ENCODE measurements at regions not wholly inside any gene's neighbourhood (a gene's known extent, or its start where the extent isn't known, plus 50 kb on each side); places are given as distances from the start of the nearest gene placed in this dataset.

DNA sequence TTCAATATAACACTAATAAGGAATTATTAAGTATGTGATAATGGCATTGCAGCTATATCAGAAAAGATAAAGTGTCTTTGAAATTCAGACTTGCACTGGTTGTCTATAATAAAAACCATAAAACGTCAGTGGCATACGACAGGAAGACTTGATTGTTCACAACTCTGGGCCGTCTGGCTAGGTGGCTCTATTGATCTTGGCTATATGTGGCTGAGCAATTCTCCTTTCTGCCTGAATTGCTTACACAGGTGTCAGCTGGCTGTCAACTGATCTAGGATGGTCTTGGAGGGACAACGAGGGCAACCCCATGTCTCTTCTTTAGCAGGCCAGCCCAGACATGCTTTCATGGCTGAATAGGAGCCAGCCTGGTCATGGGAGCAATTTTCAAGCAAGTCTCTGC is 359.1 kb downstream of the QKI start:
- Mint-ChIP-seq H3K4me3 (no peak overlapping the region), H3K36me3 (ENCODE audit: low read depth) (no peaks in the 10 kb centered on the region), H3K27me3 (peaks cover 36% of the 10 kb centered on the region), H3K9me3 (peaks cover 5% of the 10 kb centered on the region), H3K27ac (no peak overlapping the region), H3K4me1 (ENCODE audit: low read depth) (no peaks in the 10 kb centered on the region)
- intact Hi-C loops (cut with micrococcal nuclease): no loop called here

- peaks cover 6% of the 10 kb centered on the region for H3K9me3 Mint-ChIP-seq
- no peaks in the 10 kb centered on the region for H3K36me3 Mint-ChIP-seq (ENCODE audit: low read depth)
- H3K27me3 Mint-ChIP-seq: peaks cover 33% of the 10 kb centered on the region
- H3K4me3 Mint-ChIP-seq: no peak overlapping the region
- H3K27ac Mint-ChIP-seq: no peak overlapping the region
- no peaks in the 10 kb centered on the region for H3K4me1 Mint-ChIP-seq (ENCODE audit: low read depth)
- intact Hi-C loops (cut with micrococcal nuclease): no loop called here
Observed at GRCh38 chr6:163772701-163773100, 358.2 kb downstream of the QKI start.

GRCh38 chr6:163771180-163771579 is 356.7 kb downstream of the QKI start:
- Mint-ChIP-seq H3K9me3 (peaks cover 6% of the 10 kb centered on the region), H3K27ac (no peak overlapping the region), H3K36me3 (ENCODE audit: low read depth) (no peaks in the 10 kb centered on the region), H3K4me3 (no peak overlapping the region), H3K4me1 (ENCODE audit: low read depth) (no peaks in the 10 kb centered on the region), H3K27me3 (peaks cover 25% of the 10 kb centered on the region)
- intact Hi-C loops (cut with micrococcal nuclease): no loop called here

DNA sequence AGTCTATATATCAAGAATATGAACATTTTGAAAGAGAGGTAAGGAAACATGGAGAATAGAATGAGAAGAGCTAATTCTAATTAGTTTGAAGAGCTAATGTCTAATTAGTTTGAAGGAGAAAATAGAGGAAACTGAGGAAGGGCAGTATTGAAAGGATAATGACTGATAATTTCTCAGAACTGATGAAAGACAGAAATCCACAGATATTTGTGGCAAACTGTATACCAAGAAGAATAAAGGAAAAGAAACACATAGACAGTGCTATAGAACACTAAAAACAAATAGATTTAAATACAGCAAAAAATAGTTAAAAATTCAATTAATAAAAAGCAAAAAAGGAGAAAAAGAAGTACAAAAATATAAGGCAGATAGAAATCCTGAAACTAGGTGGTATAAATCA is 354.4 kb downstream of the QKI start:
- Mint-ChIP-seq H3K4me1 (ENCODE audit: low read depth) (peaks cover 10% of the 10 kb centered on the region), H3K36me3 (ENCODE audit: low read depth) (no peaks in the 10 kb centered on the region), H3K27ac (no peak overlapping the region), H3K9me3 (peaks cover 6% of the 10 kb centered on the region), H3K4me3 (no peak overlapping the region), H3K27me3 (peaks cover 24% of the 10 kb centered on the region)
- intact Hi-C loops (cut with micrococcal nuclease): no loop called here

- peaks cover 6% of the 10 kb centered on the region for H3K9me3 Mint-ChIP-seq
- no peak overlapping the region for H3K27ac Mint-ChIP-seq
- H3K4me1 Mint-ChIP-seq (ENCODE audit: low read depth): peaks cover 19% of the 10 kb centered on the region
- intact Hi-C loops (cut with micrococcal nuclease): no loop called here
- H3K27me3 Mint-ChIP-seq: peaks cover 26% of the 10 kb centered on the region
- no peak overlapping the region for H3K4me3 Mint-ChIP-seq
- H3K36me3 Mint-ChIP-seq (ENCODE audit: low read depth): no peaks in the 10 kb centered on the region
Observed at GRCh38 chr6:163766936-163767335, 352.4 kb downstream of the QKI start.

GRCh38 chr6:163765335-163765734 is 350.8 kb downstream of the QKI start:
- Mint-ChIP-seq H3K4me1 (ENCODE audit: low read depth) (peaks cover 19% of the 10 kb centered on the region), H3K27me3 (peaks cover 33% of the 10 kb centered on the region), H3K36me3 (ENCODE audit: low read depth) (no peaks in the 10 kb centered on the region), H3K9me3 (peaks cover 6% of the 10 kb centered on the region), H3K27ac (no peak overlapping the region), H3K4me3 (no peak overlapping the region)
- intact Hi-C loops (cut with micrococcal nuclease): no loop called here

- Mint-ChIP-seq H3K4me1 (ENCODE audit: low read depth) (peaks cover 22% of the 10 kb centered on the region), H3K27me3 (peaks cover 32% of the 10 kb centered on the region), H3K9me3 (peaks cover 6% of the 10 kb centered on the region), H3K4me3 (no peak overlapping the region), H3K27ac (no peak overlapping the region), H3K36me3 (ENCODE audit: low read depth) (no peaks in the 10 kb centered on the region)
- intact Hi-C loops (cut with micrococcal nuclease): no loop called here
Observed at GRCh38 chr6:163764565-163764964, 350.0 kb downstream of the QKI start.

- H3K4me1 Mint-ChIP-seq (ENCODE audit: low read depth): peaks cover 44% of the 10 kb centered on the region
- H3K36me3 Mint-ChIP-seq (ENCODE audit: low read depth): no peaks in the 10 kb centered on the region
- H3K27me3 Mint-ChIP-seq: peaks cover 22% of the 10 kb centered on the region
- H3K9me3 Mint-ChIP-seq: no peaks in the 10 kb centered on the region
- no peak overlapping the region for H3K27ac Mint-ChIP-seq
- no peak overlapping the region for H3K4me3 Mint-ChIP-seq
- intact Hi-C loops (cut with micrococcal nuclease): no loop called here
Observed at GRCh38 chr6:163761481-163761880, 347.0 kb downstream of the QKI start.

- no peak overlapping the region for H3K27ac Mint-ChIP-seq
- peaks cover 22% of the 10 kb centered on the region for H3K27me3 Mint-ChIP-seq
- H3K4me1 Mint-ChIP-seq (ENCODE audit: low read depth): peaks cover 46% of the 10 kb centered on the region
Observed at GRCh38 chr6:163760860-163761259, 346.3 kb downstream of the QKI start.

DNA sequence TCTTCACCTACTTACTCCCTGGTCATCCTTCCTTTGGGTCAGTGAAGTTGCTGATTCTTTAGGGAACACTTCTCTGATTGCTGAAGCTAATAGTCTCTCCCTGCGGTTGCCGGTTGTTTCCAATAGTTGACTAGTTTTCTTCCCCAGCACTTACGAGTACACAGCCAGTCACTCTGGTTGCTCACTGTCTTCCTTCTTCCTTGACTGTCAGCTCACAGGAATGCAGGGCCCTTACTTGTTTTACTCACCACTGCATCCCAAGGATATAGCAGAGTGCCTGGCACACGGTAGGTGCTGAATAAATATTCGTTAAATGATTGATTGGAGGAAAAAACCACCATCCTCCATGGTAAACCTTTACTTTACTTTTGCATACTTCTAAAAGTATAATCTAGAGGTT is 345.0 kb downstream of the QKI start:
- H3K27ac Mint-ChIP-seq: no peak overlapping the region
- H3K27me3 Mint-ChIP-seq: peaks cover 20% of the 10 kb centered on the region
- H3K9me3 Mint-ChIP-seq: no peaks in the 10 kb centered on the region
- H3K4me1 Mint-ChIP-seq (ENCODE audit: low read depth): peaks cover 56% of the 10 kb centered on the region
- H3K36me3 Mint-ChIP-seq (ENCODE audit: low read depth): no peaks in the 10 kb centered on the region
- intact Hi-C loops (cut with micrococcal nuclease): loop anchor here (5.0 kb wide), 1 partner anchor 92 kb away; no protein-coding TSS in a partner anchor
- no peak overlapping the region for H3K4me3 Mint-ChIP-seq

More at GRCh38 chr6:163760860-163761259, 346.3 kb downstream of the QKI start:
- Mint-ChIP-seq H3K9me3 (no peaks in the 10 kb centered on the region), H3K4me3 (no peak overlapping the region), H3K36me3 (ENCODE audit: low read depth) (no peaks in the 10 kb centered on the region)
- intact Hi-C loops (cut with micrococcal nuclease): no loop called here

- peaks cover 8% of the 10 kb centered on the region for H3K27me3 Mint-ChIP-seq
- intact Hi-C loops (cut with micrococcal nuclease): loop anchor here (5.0 kb wide), 1 partner anchor 90 kb away; no protein-coding TSS in a partner anchor
- peak overlapping the region; percentile 88 for H3K27ac Mint-ChIP-seq
- H3K4me1 Mint-ChIP-seq (ENCODE audit: low read depth): peaks cover 47% of the 10 kb centered on the region
- no peaks in the 10 kb centered on the region for H3K36me3 Mint-ChIP-seq (ENCODE audit: low read depth)
- no peaks in the 10 kb centered on the region for H3K9me3 Mint-ChIP-seq
- H3K4me3 Mint-ChIP-seq: no peak overlapping the region
Observed at GRCh38 chr6:163757520-163757919, 343.0 kb downstream of the QKI start.

DNA sequence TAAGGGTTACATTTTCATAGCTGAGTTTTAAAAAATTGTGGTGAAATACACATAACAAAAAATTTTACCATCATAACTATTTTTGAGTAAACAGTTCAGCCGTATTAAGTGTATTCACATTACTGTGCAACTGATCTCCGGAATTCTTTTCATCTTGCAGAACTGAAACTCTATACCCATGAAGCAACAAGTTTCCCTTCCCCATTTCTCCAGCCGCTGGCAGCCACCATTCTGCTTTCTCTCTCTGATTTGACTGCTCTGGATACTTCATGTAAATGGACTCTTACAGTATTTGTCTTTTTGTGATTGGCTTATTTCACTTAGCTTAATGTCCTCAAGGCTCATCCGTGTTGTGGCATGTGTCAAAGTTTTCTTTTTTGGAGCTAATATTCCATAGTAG is 341.6 kb downstream of the QKI start:
- Mint-ChIP-seq H3K9me3 (no peaks in the 10 kb centered on the region), H3K27me3 (peaks cover 7% of the 10 kb centered on the region), H3K4me1 (ENCODE audit: low read depth) (peaks cover 61% of the 10 kb centered on the region), H3K27ac (peak overlapping the region; percentile 88), H3K4me3 (peak overlapping the region; percentile 40), H3K36me3 (ENCODE audit: low read depth) (no peaks in the 10 kb centered on the region)
- intact Hi-C loops (cut with micrococcal nuclease): loop anchor here (5.0 kb wide), 1 partner anchor 89 kb away; no protein-coding TSS in a partner anchor

DNA sequence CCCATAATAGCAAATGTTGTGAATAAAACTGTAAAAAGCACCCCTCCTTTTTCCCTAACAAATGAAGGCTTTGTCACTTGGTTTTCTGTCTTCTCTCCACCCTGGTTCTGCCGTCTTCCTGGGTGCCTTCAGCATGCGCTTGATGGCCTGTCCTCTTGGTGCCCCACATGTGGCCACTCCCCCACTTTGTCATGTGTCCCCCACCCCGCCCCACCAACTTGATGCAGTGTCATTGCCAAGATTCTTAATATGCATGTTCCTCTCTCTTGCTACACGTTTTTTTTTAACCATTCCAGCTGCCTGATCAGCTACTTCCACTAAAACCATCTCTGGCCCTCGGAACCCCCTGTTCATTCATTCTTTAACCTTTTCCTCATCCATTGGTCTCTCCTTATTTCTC is 340.3 kb downstream of the QKI start:
- intact Hi-C loops (cut with micrococcal nuclease): loop anchor here (5.0 kb wide), 2 partner anchors 43 to 88 kb away; no protein-coding TSS in a partner anchor
- H3K4me3 Mint-ChIP-seq: no peak overlapping the region
- no peaks in the 10 kb centered on the region for H3K36me3 Mint-ChIP-seq (ENCODE audit: low read depth)
- peaks cover 74% of the 10 kb centered on the region for H3K4me1 Mint-ChIP-seq (ENCODE audit: low read depth)
- H3K27ac Mint-ChIP-seq: peak overlapping the region; percentile 88
- no peaks in the 10 kb centered on the region for H3K9me3 Mint-ChIP-seq
- peaks cover 10% of the 10 kb centered on the region for H3K27me3 Mint-ChIP-seq

DNA sequence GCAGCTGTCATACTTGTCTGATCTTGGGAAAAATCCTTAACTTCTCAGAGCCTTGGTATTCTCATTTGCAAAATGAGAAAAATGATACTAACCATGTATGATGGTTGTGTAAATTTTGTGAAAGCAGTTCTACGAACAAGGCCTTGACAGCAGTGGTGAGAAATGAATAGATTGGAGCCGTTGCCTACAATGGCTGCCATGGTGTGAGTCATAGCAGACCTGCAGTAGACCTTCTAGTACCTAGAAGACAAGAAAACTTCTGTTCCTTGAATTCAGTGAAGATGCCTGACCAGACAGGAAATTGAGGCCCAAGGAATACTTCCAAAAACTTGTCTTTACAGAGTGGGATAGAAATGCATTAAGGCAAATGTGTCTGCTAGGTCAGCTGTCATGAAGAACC is 338.9 kb downstream of the QKI start:
- Mint-ChIP-seq H3K9me3 (no peaks in the 10 kb centered on the region), H3K4me3 (no peak overlapping the region), H3K4me1 (ENCODE audit: low read depth) (peaks cover 74% of the 10 kb centered on the region), H3K27ac (no peak overlapping the region), H3K36me3 (ENCODE audit: low read depth) (no peaks in the 10 kb centered on the region), H3K27me3 (peaks cover 22% of the 10 kb centered on the region)
- intact Hi-C loops (cut with micrococcal nuclease): loop anchor here (5.0 kb wide), 1 partner anchor 41 kb away; no protein-coding TSS in a partner anchor

DNA sequence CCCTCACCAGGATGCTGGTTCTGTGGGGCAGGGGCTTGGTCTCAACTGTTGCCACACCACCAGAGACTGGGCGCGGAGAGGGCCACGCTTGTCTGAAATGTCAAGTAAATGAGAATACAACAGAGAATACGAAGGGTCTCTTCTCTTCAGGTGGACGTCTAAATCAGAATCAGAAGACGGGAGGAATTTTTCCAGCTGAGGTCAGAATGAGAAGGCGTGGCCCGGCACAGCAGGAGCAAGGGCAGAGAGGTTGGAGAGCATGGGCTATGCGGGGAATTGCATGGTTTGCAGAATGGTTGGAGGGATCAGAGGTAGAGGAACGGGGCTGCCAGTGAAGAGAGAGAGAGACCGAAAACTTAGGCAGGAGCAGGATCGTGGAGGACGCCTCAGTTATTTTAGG is 337.9 kb downstream of the QKI start:
- H3K27me3 Mint-ChIP-seq: peaks cover 32% of the 10 kb centered on the region
- peaks cover 69% of the 10 kb centered on the region for H3K4me1 Mint-ChIP-seq (ENCODE audit: low read depth)
- H3K36me3 Mint-ChIP-seq (ENCODE audit: low read depth): no peaks in the 10 kb centered on the region
- H3K4me3 Mint-ChIP-seq: no peak overlapping the region
- peak overlapping the region; percentile 30 for H3K27ac Mint-ChIP-seq
- intact Hi-C loops (cut with micrococcal nuclease): loop anchor here (5.0 kb wide), 1 partner anchor 40 kb away; no protein-coding TSS in a partner anchor
- H3K9me3 Mint-ChIP-seq: no peaks in the 10 kb centered on the region
